ENCODE measurements at regions not wholly inside any gene's neighbourhood (a gene's known extent, or its start where the extent isn't known, plus 50 kb on each side); places are given as distances from the start of the nearest gene placed in this dataset.
"Not testable (repeated sequence)": the region's sequence is repeated elsewhere in the genome, so short reads cannot be mapped to it uniquely, and the experiment has no call there.

GRCh38 chr10:4270116-4270515 lies 485.1 kb upstream of the KLF6 start:
- BruUV-seq (replicated peaks), result no TSS peak
- H3K9me3 ChIP-seq (ENCODE audit: low read length), result no peaks in the 10 kb centered on the region
- no peaks in the 10 kb centered on the region for H3K36me3 ChIP-seq (ENCODE audit: low read depth, low read length)
- no peak overlapping the region for H3K4me3 ChIP-seq (ENCODE audit: low read length)
- H2AFZ ChIP-seq (ENCODE audit: low read length), result 0 out of 2 replicates have a peak overlapping the region, but pooled peaks have one; percentile 21
- intact Hi-C loops (cut with micrococcal nuclease), result no loop called here
- H3K9ac ChIP-seq (ENCODE audit: low read length), result no peak overlapping the region
- H3K9me2 ChIP-seq (replicated peaks; ENCODE audit: low read length), result no peaks in the 10 kb centered on the region
- DNase-seq (peak; percentile 46), ATAC-seq (peak; percentile 65)
- H3K79me2 ChIP-seq (ENCODE audit: low read length), result no peaks in the 10 kb centered on the region
- H3K27me3 ChIP-seq (ENCODE audit: low read length), result no peaks in the 10 kb centered on the region
- ChIA-PET CTCF (no interaction called here), POLR2A (ENCODE audit: unreplicated experiment) (no interaction called here)
- H3K27ac ChIP-seq (ENCODE audit: low read length), result peak overlapping the region; percentile 35
- H3F3A ChIP-seq (ENCODE audit: low read length, unreplicated experiment), result no peaks in the 10 kb centered on the region
- H4K20me1 ChIP-seq (ENCODE audit: low read length), result no peaks in the 10 kb centered on the region
- peaks cover 6% of the 10 kb centered on the region; the same call in 1 of the 2 replicates for H3K4me1 ChIP-seq (ENCODE audit: insufficient read depth, low read length)
- peak overlapping the region; percentile 18; the same call in 1 of the 2 replicates for H3K4me2 ChIP-seq (ENCODE audit: low read length)
- no peak for TF ChIP-seq EZH2 (IDR thresholded peaks at IDR 0.05; ENCODE audit: low read length, unreplicated experiment)
- no peak for TF ChIP-seq CTCF (conservative IDR thresholded peaks at IDR 0.05; ENCODE audit: low read depth, low read length)
- TF ChIP-seq EZH2phosphoT487 (IDR thresholded peaks at IDR 0.05; ENCODE audit: borderline replicate concordance, low read length), result no peak

- H3K27me3 ChIP-seq (ENCODE audit: low read length); H3K4me2 ChIP-seq (ENCODE audit: low read length); DNase-seq; H3K9me3 ChIP-seq (ENCODE audit: low read length); H2AFZ ChIP-seq (ENCODE audit: low read length); H3K9me2 ChIP-seq (replicated peaks; ENCODE audit: low read length); H3K27ac ChIP-seq (ENCODE audit: low read length); POLR2A ChIA-PET (ENCODE audit: unreplicated experiment); H3K36me3 ChIP-seq (ENCODE audit: low read depth, low read length); H4K20me1 ChIP-seq (ENCODE audit: low read length); H3K4me3 ChIP-seq (ENCODE audit: low read length); H3F3A ChIP-seq (ENCODE audit: low read length, unreplicated experiment); CTCF ChIA-PET; intact Hi-C loops (cut with micrococcal nuclease); H3K9ac ChIP-seq (ENCODE audit: low read length); H3K4me1 ChIP-seq (ENCODE audit: insufficient read depth, low read length); H3K79me2 ChIP-seq (ENCODE audit: low read length); ATAC-seq; BruUV-seq (replicated peaks): not testable (repeated sequence)
Measured at GRCh38 chr10:4268490-4268889, 483.5 kb upstream of the KLF6 start.

GRCh38 chr10:4267086-4267773 lies 482.2 kb upstream of the KLF6 start:
- no peaks in the 10 kb centered on the region for H3K27me3 ChIP-seq (ENCODE audit: low read length)
- TF ChIP-seq EZH2 (IDR thresholded peaks at IDR 0.05; ENCODE audit: low read length, unreplicated experiment), result no peak
- TF ChIP-seq CTCF (conservative IDR thresholded peaks at IDR 0.05; ENCODE audit: low read depth, low read length), result peak; percentile 37; the same call in 1 of the 2 replicates
- no peak overlapping the region for H2AFZ ChIP-seq (ENCODE audit: low read length)
- no peaks in the 10 kb centered on the region for H3K36me3 ChIP-seq (ENCODE audit: low read depth, low read length)
- no peaks in the 10 kb centered on the region for H3K9me3 ChIP-seq (ENCODE audit: low read length)
- no peak overlapping the region for H3K27ac ChIP-seq (ENCODE audit: low read length)
- ATAC-seq (no peak), DNase-seq (no peak)
- peaks cover 6% of the 10 kb centered on the region; the same call in 1 of the 2 replicates for H3K4me1 ChIP-seq (ENCODE audit: insufficient read depth, low read length)
- intact Hi-C loops (cut with micrococcal nuclease), result no loop called here
- ChIA-PET CTCF (no interaction called here), POLR2A (ENCODE audit: unreplicated experiment) (no interaction called here)
- H3K9me2 ChIP-seq (replicated peaks; ENCODE audit: low read length), result no peaks in the 10 kb centered on the region
- H3K4me2 ChIP-seq (ENCODE audit: low read length), result no peak overlapping the region
- no peaks in the 10 kb centered on the region for H4K20me1 ChIP-seq (ENCODE audit: low read length)
- H3K4me3 ChIP-seq (ENCODE audit: low read length), result no peak overlapping the region
- no peak overlapping the region for H3K9ac ChIP-seq (ENCODE audit: low read length)
- BruUV-seq (replicated peaks), result no TSS peak
- no peaks in the 10 kb centered on the region for H3F3A ChIP-seq (ENCODE audit: low read length, unreplicated experiment)
- H3K79me2 ChIP-seq (ENCODE audit: low read length), result no peaks in the 10 kb centered on the region

Data from PC-3 (cell line).